ENCODE measurements at regions not wholly inside any gene's neighbourhood (a gene's known extent, or its start where the extent isn't known, plus 50 kb on each side); places are given as distances from the start of the nearest gene placed in this dataset.
"Not testable (repeated sequence)": the region's sequence is repeated elsewhere in the genome, so short reads cannot be mapped to it uniquely, and the experiment has no call there.

DNA sequence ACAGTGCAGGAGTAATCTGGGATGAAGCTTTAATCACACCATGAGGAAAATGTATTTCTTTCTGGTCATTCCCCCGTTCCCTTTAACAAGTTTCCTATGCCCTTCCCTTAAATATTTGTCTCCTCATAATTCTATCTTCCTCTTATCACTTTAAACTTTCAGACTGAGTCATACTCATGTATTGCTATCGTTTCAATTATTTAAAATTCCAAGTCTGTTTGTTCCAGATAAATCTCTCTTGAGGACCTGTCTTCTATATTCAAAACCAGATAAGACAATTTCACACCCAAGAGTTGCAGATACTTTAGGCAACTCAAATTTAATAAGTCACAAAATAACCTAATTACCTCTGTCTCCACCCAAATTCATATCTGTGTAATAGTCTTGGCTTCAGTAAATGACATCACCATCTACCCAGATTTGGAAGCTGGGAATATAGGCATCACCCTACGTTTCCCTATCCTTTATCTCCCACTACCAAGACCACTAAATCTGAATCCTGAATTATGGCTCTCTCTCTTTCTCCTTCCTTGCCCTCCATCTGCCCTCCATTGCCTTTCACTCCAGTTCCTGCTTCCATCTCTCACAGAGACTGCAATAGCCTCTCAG lies 220.1 kb downstream of the PYDC2 start:
- TF ChIP-seq CTCF (IDR thresholded peaks at IDR 0.05; ENCODE audit: insufficient read depth, low read depth, low read length), result no peak
- DNase-seq (ENCODE audit: low read depth), result no peak
- H3K4me3 ChIP-seq (ENCODE audit: low read depth, low read length), result no peak overlapping the region

GRCh38 chr3:191682961-191683360 lies 222.0 kb downstream of the PYDC2 start:
- TF ChIP-seq CTCF (IDR thresholded peaks at IDR 0.05; ENCODE audit: insufficient read depth, low read depth, low read length), result no peak
- no peak for DNase-seq (ENCODE audit: low read depth)
- no peak overlapping the region for H3K4me3 ChIP-seq (ENCODE audit: low read depth, low read length)

DNA sequence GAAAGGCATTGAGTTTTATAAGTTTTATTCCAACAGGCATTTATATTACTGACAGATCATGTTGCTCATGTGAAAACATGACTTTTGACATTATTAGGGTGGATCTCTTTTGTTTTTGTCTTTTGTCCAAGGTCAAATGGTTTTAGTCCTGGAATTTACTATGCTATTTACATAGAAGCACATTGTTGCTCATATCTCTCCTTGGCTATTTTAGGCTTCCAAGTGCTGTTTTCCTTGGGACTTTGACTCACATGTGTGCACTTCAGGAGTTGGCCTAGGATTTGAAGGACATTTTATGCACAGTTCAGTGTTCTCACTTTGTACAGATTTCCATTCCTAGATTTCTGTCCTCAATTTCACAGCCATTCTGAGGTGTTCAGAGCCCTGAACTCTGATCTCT lies 225.7 kb downstream of the PYDC2 start:
- TF ChIP-seq CTCF (IDR thresholded peaks at IDR 0.05; ENCODE audit: insufficient read depth, low read depth, low read length), result no peak
- DNase-seq (ENCODE audit: low read depth), result no peak
- no peak overlapping the region for H3K4me3 ChIP-seq (ENCODE audit: low read depth, low read length)

GRCh38 chr3:191688756-191689433 lies 227.9 kb downstream of the PYDC2 start:
- H3K4me3 ChIP-seq (ENCODE audit: low read depth, low read length), result no peak overlapping the region
- DNase-seq (ENCODE audit: low read depth), result no peak

DNA sequence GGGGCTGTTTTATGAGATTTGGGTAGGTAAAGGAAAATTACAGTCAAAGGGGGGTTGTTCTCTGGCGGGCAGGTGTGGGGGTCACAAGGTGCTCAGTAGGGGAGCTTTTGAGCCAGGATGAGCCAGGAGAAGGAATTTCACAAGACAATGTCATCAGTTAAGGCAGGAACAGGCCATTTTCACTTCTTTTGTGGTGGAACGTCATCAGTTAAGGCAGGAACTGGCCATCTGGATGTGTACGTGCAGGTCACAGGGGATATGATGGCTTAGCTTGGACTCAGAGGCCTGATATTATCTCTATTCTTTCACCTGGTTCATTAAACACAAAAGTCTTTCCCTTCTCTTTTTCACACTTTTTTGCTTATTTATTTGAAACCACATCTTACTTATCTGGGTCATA lies 230.2 kb downstream of the PYDC2 start:
- not testable (repeated sequence) for H3K4me3 ChIP-seq (ENCODE audit: low read depth, low read length); DNase-seq (ENCODE audit: low read depth)

More at GRCh38 chr3:191688756-191689433, 227.9 kb downstream of the PYDC2 start:
- no peak for TF ChIP-seq CTCF (IDR thresholded peaks at IDR 0.05; ENCODE audit: insufficient read depth, low read depth, low read length)

GRCh38 chr3:191695131-191695814 lies 234.3 kb downstream of the PYDC2 start:
- DNase-seq (ENCODE audit: low read depth), result no peak
- H3K4me3 ChIP-seq (ENCODE audit: low read depth, low read length), result no peak overlapping the region

More at GRCh38 chr3:191695131-191695814, 234.3 kb downstream of the PYDC2 start:
- TF ChIP-seq CTCF (IDR thresholded peaks at IDR 0.05; ENCODE audit: insufficient read depth, low read depth, low read length), result no peak
